Endothelial cell of umbilical vein (primary cell): ENCODE measurements at regions not wholly inside any gene's neighbourhood (a gene's known extent, or its start where the extent isn't known, plus 50 kb on each side); places are given as distances from the start of the nearest gene placed in this dataset.

Experiments used
- BruUV-seq: library from RNA; stranded (reverse); fragments of 400-500 nt; replicated peaks from 2 replicates; lab custom pipeline; 2021; lab: Mats Ljungman, UMichigan
- CTCF ChIA-PET: fragments of 300-600, 350-600 bp; sonication (Branson Sonifier 250); formaldehyde crosslinking; loops from one replicate; lab custom pipeline; 2021; ENCODE audit warnings: antibody characterized with exemption, inconsistent platforms; lab: Charles Lee
- POLR2A ChIA-PET: fragments of 300-600, 350-600 bp; sonication (Branson Sonifier 250); formaldehyde crosslinking; loops from one replicate; lab custom pipeline; 2021; ENCODE audit warnings: antibody characterized with exemption, inconsistent platforms; lab: Charles Lee
- DNase-seq: peaks from one replicate; pipeline ENCODE4 v3.0.0-alpha.2; 2011; ENCODE audit warnings: low read depth, low spot score
- FAIRE-seq: peaks from 2 replicates; lab custom pipeline; 2011; peaks lifted over from hg19 to GRCh38; lab: Jason Lieb, UNC
- H2AFZ ChIP-seq: 2 replicates; pipeline ENCODE4 v1.6.0; 2012; ENCODE audit warnings: low read depth, low read length, control low read depth, inconsistent platforms
- H3K27ac ChIP-seq: 2 replicates; pipeline ENCODE4 v1.5.1; 2011; ENCODE audit warnings: low read depth, mild to moderate bottlenecking, control low read depth, low read length, moderate library complexity; ENCODE audit not compliant: insufficient read depth
- H3K27me3 ChIP-seq, 2 experiments: 2 replicates each; pipeline versions ENCODE4 v1.6.0 to v1.6.1; 2011; ENCODE audit warnings: low read length in 2 of 2, mixed read lengths in 1 of 2; ENCODE audit not compliant: control insufficient read depth in 2 of 2, insufficient read depth in 2 of 2
- H3K36me3 ChIP-seq, 2 experiments: 2 replicates in 1 of 2; 3 replicates in 1 of 2; pipeline ENCODE4 v1.5.1; 2011; ENCODE audit warnings: low read length in 2 of 2, mild to moderate bottlenecking in 1 of 2, moderate library complexity in 1 of 2; ENCODE audit not compliant: control insufficient read depth in 2 of 2, insufficient read depth in 2 of 2; ENCODE audit errors: extremely low read depth in 1 of 2
- H3K4me1 ChIP-seq: 3 replicates; pipeline ENCODE4 v1.5.1; 2011; ENCODE audit warnings: mild to moderate bottlenecking, low read length; ENCODE audit not compliant: control insufficient read depth, insufficient read depth; ENCODE audit errors: extremely low read depth
- H3K4me2 ChIP-seq: 2 replicates; pipeline ENCODE4 v1.6.1; 2011; ENCODE audit warnings: low read length, control low read depth, mixed read lengths; ENCODE audit not compliant: insufficient read depth
- H3K4me3 ChIP-seq, 3 experiments: fragments of 200-600 bp in 1 of 3; sonication (generic), shearing (Covaris generic) in 1 of 3; replicated peaks in 1 of 3; 2 replicates each; pipeline ENCODE4 v1.5.1; 2011 to 2016; ENCODE audit warnings: control low read depth in 3 of 3, low read length in 3 of 3, mild to moderate bottlenecking in 2 of 3, inconsistent platforms in 1 of 3, low read depth in 1 of 3, moderate library complexity in 1 of 3; ENCODE audit not compliant: insufficient read depth in 1 of 3
- H3K79me2 ChIP-seq: 2 replicates; pipeline ENCODE4 v1.6.0; 2012; ENCODE audit warnings: low read length, inconsistent platforms; ENCODE audit not compliant: control insufficient read depth, insufficient read depth
- H3K9ac ChIP-seq: replicated peaks from 2 replicates; pipeline ENCODE3; 2011; ENCODE audit warnings: low read length, control low read depth; ENCODE audit not compliant: insufficient read depth; ENCODE audit errors: extremely low read depth
- H3K9me1 ChIP-seq: replicated peaks from 3 replicates; pipeline ENCODE4 v1.6.0; 2011; ENCODE audit warnings: mild to moderate bottlenecking, low read length; ENCODE audit not compliant: control insufficient read depth, insufficient read depth; ENCODE audit errors: extremely low read depth
- H3K9me3 ChIP-seq: replicated peaks from 2 replicates; pipeline ENCODE4 v1.5.1; 2012; ENCODE audit warnings: low read length, inconsistent platforms; ENCODE audit not compliant: control insufficient read depth, insufficient read depth
- H4K20me1 ChIP-seq: replicated peaks from 2 replicates; pipeline ENCODE3; 2011; ENCODE audit warnings: mild to moderate bottlenecking, low read length; ENCODE audit not compliant: control insufficient read depth, insufficient read depth; ENCODE audit errors: extremely low read depth
- CTCF ChIP-seq, 2 donors: IDR thresholded peaks; 1 replicate in 1 of 2; 2 replicates in 1 of 2; pipeline ENCODE4 v1.5.1; 2011; ENCODE audit warnings: low read length in 2 of 2, mild to moderate bottlenecking in 2 of 2, moderate library complexity in 2 of 2, control low read depth in 1 of 2, inconsistent platforms in 1 of 2, low read depth in 1 of 2; ENCODE audit not compliant: insufficient read depth in 1 of 2; ENCODE audit errors: extremely low read depth in 1 of 2
- EZH2 ChIP-seq: IDR thresholded peaks from 2 replicates; pipeline ENCODE4 v1.6.1; 2012; ENCODE audit warnings: borderline replicate concordance, low read depth, mild to moderate bottlenecking, moderate library complexity, low read length, inconsistent platforms; ENCODE audit not compliant: severe bottlenecking
- FOS ChIP-seq: IDR thresholded peaks from 2 replicates; pipeline ENCODE4 v1.6.1; 2011; ENCODE audit warnings: mild to moderate bottlenecking, low read length, moderate library complexity, borderline replicate concordance; ENCODE audit not compliant: insufficient read depth
- GATA2 ChIP-seq: IDR thresholded peaks from 2 replicates; pipeline ENCODE4 v1.7.0; 2011; ENCODE audit warnings: low read depth, mild to moderate bottlenecking, moderate library complexity, mixed read lengths, low read length; ENCODE audit not compliant: insufficient read length, insufficient read depth
- JUN ChIP-seq: IDR thresholded peaks from 2 replicates; pipeline ENCODE4 v1.6.1; 2011; ENCODE audit warnings: borderline replicate concordance, low read depth; ENCODE audit not compliant: insufficient read length, insufficient read depth
- MAX ChIP-seq: IDR thresholded peaks from 2 replicates; pipeline ENCODE4 v1.6.1; 2011; ENCODE audit not compliant: insufficient read depth, insufficient read length
- MYC ChIP-seq: IDR thresholded peaks from one replicate; pipeline ENCODE4 v1.6.1; 2011; ENCODE audit warnings: mild to moderate bottlenecking, low read depth, low read length
- POLR2A ChIP-seq: IDR thresholded peaks from 2 replicates; pipeline ENCODE4 v1.6.1; 2012; ENCODE audit warnings: low read depth, mild to moderate bottlenecking, control low read depth, low read length
- POLR2AphosphoS5 ChIP-seq: IDR thresholded peaks from 2 replicates; pipeline ENCODE4 v1.6.1; 2012; ENCODE audit warnings: low read depth, mild to moderate bottlenecking, control low read depth, low read length, moderate library complexity; ENCODE audit not compliant: insufficient read depth
- dilution Hi-C: fragments of 300-500 bp; cut with MboI; formaldehyde crosslinking; loops from one replicate; pipeline ENCODE4 v1.15.0; 2019; ENCODE audit warnings: low sequenced_read_pairs; ENCODE audit not compliant: extremely low pct_ligation_motif_present
- intact Hi-C: fragments of 100-400 bp; cut with micrococcal nuclease; formaldehyde crosslinking; loops from one replicate; pipeline ENCODE4 v1.10.0; 2022

DNA sequence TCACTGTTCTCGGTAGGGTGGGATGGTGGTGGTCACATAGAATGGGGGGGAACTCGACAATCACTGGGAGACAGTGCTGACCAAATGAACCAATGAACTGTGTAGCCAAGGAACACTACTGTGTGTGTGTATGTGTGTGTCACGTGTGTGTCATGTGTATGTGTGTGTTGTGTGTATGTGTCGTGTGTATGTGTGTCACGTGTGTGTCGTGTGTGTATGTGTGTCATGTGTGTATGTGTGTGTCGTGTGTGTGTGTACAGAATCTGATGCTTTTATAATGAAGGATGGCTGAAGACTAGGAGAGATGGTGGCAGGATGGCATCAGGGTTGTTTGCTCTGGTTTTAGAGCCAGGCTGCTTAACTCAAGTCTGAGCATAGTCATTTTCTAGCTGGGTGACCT, 99.1 kb upstream of the DUSP22 start:
- no peaks in the 10 kb centered on the region for H3K4me1 ChIP-seq
- dilution Hi-C loops (no loop called here), intact Hi-C loops (no loop called here)
- H3K4me2 ChIP-seq, result no peak overlapping the region
- DNase-seq (no peak), FAIRE-seq (no peak)
- no peaks in the 10 kb centered on the region for H3K9me1 ChIP-seq
- H3K27ac ChIP-seq, result no peak overlapping the region
- H3K79me2 ChIP-seq, result no peaks in the 10 kb centered on the region
- no peak for TF ChIP-seq FOS
- no peak for TF ChIP-seq EZH2
- TF ChIP-seq GATA2, result no peak
- no peak for TF ChIP-seq MYC
- TF ChIP-seq POLR2AphosphoS5, result no peak
- no peak for TF ChIP-seq CTCF (IDR thresholded peaks at IDR 0.05; ENCODE audit: extremely low read depth in 1 of 2, insufficient read depth in 1 of 2, low read depth in 1 of 2, low read length in 2 of 2)
- no peak for TF ChIP-seq POLR2A
- no peak for TF ChIP-seq JUN
- no peak for TF ChIP-seq MAX
- no peaks in the 10 kb centered on the region for H3K9me3 ChIP-seq
- CTCF ChIA-PET, result interaction anchor here (2.7 kb wide), 1 partner anchor 1243 kb away, joined by 10 read pairs; no protein-coding TSS in a partner anchor
- H2AFZ ChIP-seq, result no peak overlapping the region
- H4K20me1 ChIP-seq, result no peaks in the 10 kb centered on the region
- H3K9ac ChIP-seq, result no peak overlapping the region
- no peak overlapping the region for H3K4me3 ChIP-seq
- H3K36me3 ChIP-seq, result no peaks in the 10 kb centered on the region
- BruUV-seq, result no TSS peak
- H3K27me3 ChIP-seq, result no peaks in the 10 kb centered on the region
- POLR2A ChIA-PET, result no interaction called here
